Spleen (tissue), 11 donors: ENCODE measurements at regions not wholly inside any gene's neighbourhood (a gene's known extent, or its start where the extent isn't known, plus 50 kb on each side); places are given as distances from the start of the nearest gene placed in this dataset.

ENCODE experiments used
- DNase-seq: peaks from one replicate; pipeline ENCODE4 v3.0.0-alpha.2; 2020
- H3K27ac ChIP-seq, 8 donors: fragments of 200-600 bp; sonication (generic) in 7 of 8; 1 replicate in 4 of 8; 2 replicates in 4 of 8; pipeline versions ENCODE4 v1.5.0 to v1.8.0; 2016 to 2021; ENCODE audit warnings: inconsistent platforms in 4 of 8, mild to moderate bottlenecking in 4 of 8, moderate library complexity in 1 of 8
- H3K27me3 ChIP-seq, 7 donors: fragments of 200-600 bp; sonication (generic) in 6 of 7; replicated peaks in 1 of 7; 1 replicate in 4 of 7; 2 replicates in 3 of 7; pipeline versions ENCODE4 v1.5.0 to v1.8.0; 2016 to 2021; ENCODE audit warnings: inconsistent platforms in 3 of 7, mild to moderate bottlenecking in 1 of 7
- H3K36me3 ChIP-seq, 6 donors: fragments of 200-600 bp; sonication (generic) in 5 of 6; 1 replicate in 4 of 6; 2 replicates in 2 of 6; pipeline versions ENCODE4 v1.5.0 to v1.8.0; 2016 to 2021; ENCODE audit warnings: inconsistent platforms in 2 of 6
- H3K4me1 ChIP-seq, 6 donors: fragments of 200-600 bp; sonication (generic) in 5 of 6; 1 replicate in 3 of 6; 2 replicates in 3 of 6; pipeline versions ENCODE4 v1.5.0 to v1.8.0; 2016 to 2021; ENCODE audit warnings: inconsistent platforms in 3 of 6
- H3K4me3 ChIP-seq, 8 donors: fragments of 200-600 bp; sonication (generic) in 7 of 8; 1 replicate in 4 of 8; 2 replicates in 4 of 8; pipeline versions ENCODE4 v1.5.0 to v1.8.0; 2016 to 2021; ENCODE audit warnings: inconsistent platforms in 4 of 8, mild to moderate bottlenecking in 4 of 8, moderate library complexity in 2 of 8
- H3K9me3 ChIP-seq, 8 donors: fragments of 200-600 bp; sonication (generic) in 7 of 8; 1 replicate in 4 of 8; 2 replicates in 4 of 8; pipeline versions ENCODE4 v1.5.0 to v1.8.0; 2016 to 2021; ENCODE audit warnings: inconsistent platforms in 4 of 8
- CTCF ChIP-seq, 11 experiments: fragments of 200-600 bp in 7 of 11; fragments of 450-650 bp in 4 of 11; sonication (generic) in 4 of 11; IDR thresholded peaks in 8 of 11; conservative IDR thresholded peaks in 3 of 11; 1 replicate in 7 of 11; 2 replicates in 4 of 11; pipeline versions ENCODE4 v1.4.0 to v1.8.0; 2016 to 2021; ENCODE audit warnings: antibody characterized with exemption in 11 of 11, inconsistent platforms in 4 of 11, mild to moderate bottlenecking in 1 of 11
- POLR2A ChIP-seq, 3 donors: fragments of 450-650 bp; IDR thresholded peaks; one replicate each; pipeline ENCODE4 v1.5.1; 2017; ENCODE audit warnings: antibody characterized with exemption in 3 of 3, mild to moderate bottlenecking in 1 of 3
- POLR2AphosphoS5 ChIP-seq, 3 donors: sonication (generic); formaldehyde crosslinking; IDR thresholded peaks; one replicate each; pipeline ENCODE4 v1.5.1; 2017; ENCODE audit warnings: antibody characterized with exemption in 3 of 3
- WGBS, 5 donors: extraction: QIAGEN DNeasy Blood & Tissue Kit in 3 of 5; methylation state at CpG; one replicate each; pipeline versions ENCODE4 v1.1.5 to v1.1.7; 2013 to 2018; 5-methylcytosine and 5-hydroxymethylcytosine counted together
- intact Hi-C: fragments of 100-400 bp; cut with DNase I; formaldehyde crosslinking; loops from one replicate; pipeline ENCODE4 v1.15.0; 2023; ENCODE audit warnings: low total_unique reads
- donor health status: healthy with polysubstance abuse.
- donor health status: DM: no; HTN: no; CAD: no; lungs with moderate emphysema.
- donor health status: DM: no; HTN: no; CAD: no.
- donor health status: Bipolar disorder and iron deficiency.
- donor health status: healthy.
- donor health status: DM: no; HTN: no; CAD: no.
- donor health status: DM: yes; HTN: yes; CAD: no.

GRCh38 chr9:118034701-118035100 is 330.5 kb downstream of the TLR4 start:
- H3K4me3 ChIP-seq = no peak overlapping the region
- no peaks in the 10 kb centered on the region for H3K36me3 ChIP-seq
- intact Hi-C loops = no loop called here
- WGBS, 5 donors = 59 to 76% (median 67%) methylated on average over 1 of the region's 1 CpG
- DNase-seq = no peak
- no peaks in the 10 kb centered on the region for H3K27me3 ChIP-seq
- no peak for TF ChIP-seq POLR2A (IDR thresholded peaks at IDR 0.05)
- no peak for TF ChIP-seq POLR2AphosphoS5 (IDR thresholded peaks at IDR 0.05)
- TF ChIP-seq CTCF (IDR thresholded peaks at IDR 0.05 in 8 of 11, conservative IDR thresholded peaks at IDR 0.05 in 3 of 11) = no peak
- H3K4me1 ChIP-seq = no peaks in the 10 kb centered on the region
- no peaks in the 10 kb centered on the region for H3K9me3 ChIP-seq
- H3K27ac ChIP-seq = no peak overlapping the region

GRCh38 chr9:118038713-118039112 is 334.5 kb downstream of the TLR4 start:
- no peak overlapping the region for H3K4me3 ChIP-seq
- H3K27ac ChIP-seq = no peak overlapping the region
- DNase-seq = no peak
- peaks cover 0 to 5% (median 0%) of the 10 kb centered on the region in 8 donors for H3K9me3 ChIP-seq
- 50 to 60% (median 53%) methylated on average over 2 of the region's 2 CpGs for WGBS, 5 donors
- no peaks in the 10 kb centered on the region for H3K27me3 ChIP-seq
- TF ChIP-seq POLR2A (IDR thresholded peaks at IDR 0.05) (no peak), POLR2AphosphoS5 (IDR thresholded peaks at IDR 0.05) (no peak), CTCF (IDR thresholded peaks at IDR 0.05 in 8 of 11, conservative IDR thresholded peaks at IDR 0.05 in 3 of 11) (no peak)
- H3K4me1 ChIP-seq = no peaks in the 10 kb centered on the region
- intact Hi-C loops = no loop called here
- no peaks in the 10 kb centered on the region for H3K36me3 ChIP-seq

- intact Hi-C loops = no loop called here
Observed at GRCh38 chr9:118058227-118058626, 354.0 kb downstream of the TLR4 start.

More at GRCh38 chr9:118058227-118058626, 354.0 kb downstream of the TLR4 start:
- H3K27me3 ChIP-seq = no peaks in the 10 kb centered on the region
- 48 to 57% (median 53%) methylated on average over 2 of the region's 2 CpGs for WGBS, 5 donors
- no peak for DNase-seq
- no peak overlapping the region for H3K27ac ChIP-seq
- H3K36me3 ChIP-seq = no peaks in the 10 kb centered on the region
- H3K9me3 ChIP-seq = no peaks in the 10 kb centered on the region
- H3K4me1 ChIP-seq = no peaks in the 10 kb centered on the region
- no peak overlapping the region for H3K4me3 ChIP-seq
- TF ChIP-seq POLR2A (IDR thresholded peaks at IDR 0.05) = no peak
- no peak for TF ChIP-seq CTCF (IDR thresholded peaks at IDR 0.05 in 8 of 11, conservative IDR thresholded peaks at IDR 0.05 in 3 of 11)
- TF ChIP-seq POLR2AphosphoS5 (IDR thresholded peaks at IDR 0.05) = no peak
